ENCODE measurements at regions not wholly inside any gene's neighbourhood (a gene's known extent, or its start where the extent isn't known, plus 50 kb on each side); places are given as distances from the start of the nearest gene placed in this dataset.

DNA sequence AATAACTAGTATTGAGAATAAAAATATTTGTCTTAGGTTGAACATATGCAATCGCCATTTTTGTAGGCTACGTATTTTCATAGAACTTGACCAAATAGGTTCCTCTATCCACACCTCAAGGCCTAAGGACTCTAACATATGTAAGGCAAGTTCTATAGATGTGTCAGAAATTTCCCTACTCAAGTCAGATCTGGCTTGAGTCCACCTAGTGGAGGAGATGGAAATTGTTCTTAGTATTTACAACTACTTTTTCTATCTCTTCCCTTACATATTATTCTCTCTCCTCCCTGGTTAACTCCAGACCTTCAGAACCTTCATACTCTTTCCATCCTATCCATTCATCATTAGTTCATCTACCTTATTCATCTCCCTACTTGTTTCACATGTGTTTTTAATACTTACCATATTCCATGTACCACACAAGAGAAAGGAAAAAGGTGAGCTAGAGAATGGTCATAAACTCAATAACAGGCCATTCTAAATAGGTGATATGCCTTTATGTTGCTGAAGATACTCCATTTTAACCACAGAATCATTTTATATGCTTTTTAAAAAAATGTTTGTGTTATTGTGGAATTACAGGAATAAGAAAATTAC lies 174.5 kb upstream of the HDAC9 start:
- DNase-seq: peak in 1 of 2 experiments; percentile 55

DNA sequence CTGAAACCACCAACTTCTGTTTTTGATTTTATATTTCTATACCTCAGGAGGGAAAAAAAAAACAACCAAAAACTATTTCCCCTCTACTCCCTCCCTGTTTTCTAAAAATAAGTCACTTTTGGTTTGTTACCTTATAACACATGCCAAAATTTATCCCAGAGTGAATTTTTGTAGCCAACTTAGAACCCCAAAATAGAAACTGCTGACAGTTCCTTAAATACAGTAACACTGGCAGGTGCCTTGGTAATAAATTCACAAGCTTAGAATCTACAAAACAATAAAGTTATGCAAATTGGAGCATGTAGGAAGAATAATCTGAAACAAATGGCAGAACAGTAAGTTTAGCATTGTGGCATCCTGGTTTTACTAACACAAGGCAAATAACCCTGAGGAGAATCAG lies 165.0 kb upstream of the HDAC9 start:
- DNase-seq: no peak

- DNase-seq: no peak
Observed at GRCh38 chr7:18336626-18337025, 158.9 kb upstream of the HDAC9 start.

- no peak for DNase-seq
Observed at GRCh38 chr7:18337048-18337809, 158.3 kb upstream of the HDAC9 start.

- DNase-seq: no peak
Observed at GRCh38 chr7:18338910-18339523, 156.5 kb upstream of the HDAC9 start.

- no peak for DNase-seq
Observed at GRCh38 chr7:18341756-18342155, 153.8 kb upstream of the HDAC9 start.

GRCh38 chr7:18343047-18343446 lies 152.5 kb upstream of the HDAC9 start:
- DNase-seq: no peak

DNA sequence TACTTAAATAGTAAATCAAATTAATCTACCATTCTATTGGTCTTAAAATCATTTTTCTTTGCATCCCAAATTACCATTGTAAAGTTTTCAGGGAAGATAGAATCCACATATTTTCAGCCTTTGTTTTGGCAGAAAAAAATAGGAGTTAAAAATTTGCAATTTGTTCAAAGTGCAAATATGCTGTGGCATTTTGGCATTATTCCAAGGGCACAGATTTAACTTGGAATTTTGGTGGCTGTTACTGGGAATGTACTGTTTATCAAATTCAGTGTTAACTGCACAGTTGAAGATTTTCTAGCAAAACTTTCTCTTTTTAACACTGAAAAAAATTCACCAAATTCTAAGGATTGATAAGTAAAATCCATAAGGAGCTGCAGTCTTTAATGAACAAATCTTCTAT lies 151.0 kb upstream of the HDAC9 start:
- DNase-seq: no peak

GRCh38 chr7:18345641-18346234 lies 149.8 kb upstream of the HDAC9 start:
- DNase-seq: peak; percentile 6 to 61

DNA sequence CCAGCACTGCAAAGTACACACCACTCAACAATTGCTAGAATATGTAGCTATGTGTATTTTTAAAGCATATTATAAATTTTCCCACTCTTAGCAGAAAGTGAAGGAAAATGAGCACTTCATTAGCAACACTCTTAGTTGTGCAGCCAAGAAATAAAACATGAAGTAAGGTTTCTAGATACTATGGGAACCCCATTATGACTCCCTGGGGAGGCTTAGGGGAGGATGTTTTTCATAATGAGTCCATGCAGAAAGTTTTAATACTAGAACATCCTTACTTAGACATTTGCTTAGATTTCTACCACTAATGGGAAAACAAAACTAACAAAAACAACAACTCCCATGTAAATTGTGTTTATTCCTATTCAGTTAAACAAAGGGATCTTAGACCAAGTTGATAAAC lies 148.4 kb upstream of the HDAC9 start:
- no peak for DNase-seq

DNA sequence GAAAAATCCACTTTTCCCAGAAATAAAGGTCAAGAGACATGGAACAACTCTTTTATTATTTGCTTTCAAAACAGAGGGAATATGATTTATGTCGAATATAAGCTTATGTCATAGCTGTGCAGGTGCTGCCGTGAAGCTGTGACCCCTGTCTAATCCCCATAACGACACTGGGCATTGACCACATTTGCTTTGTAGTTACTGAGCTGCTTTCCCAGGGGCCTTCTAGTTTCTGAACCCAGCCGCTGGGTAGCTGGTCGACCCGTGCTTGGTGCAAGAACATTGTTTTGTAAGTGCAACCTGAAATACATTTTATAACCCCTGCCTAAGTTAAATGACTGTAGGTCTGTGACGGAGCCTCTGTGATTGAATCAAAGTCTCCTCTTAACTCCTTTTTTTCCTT lies 144.9 kb upstream of the HDAC9 start:
- DNase-seq: no peak

DNA sequence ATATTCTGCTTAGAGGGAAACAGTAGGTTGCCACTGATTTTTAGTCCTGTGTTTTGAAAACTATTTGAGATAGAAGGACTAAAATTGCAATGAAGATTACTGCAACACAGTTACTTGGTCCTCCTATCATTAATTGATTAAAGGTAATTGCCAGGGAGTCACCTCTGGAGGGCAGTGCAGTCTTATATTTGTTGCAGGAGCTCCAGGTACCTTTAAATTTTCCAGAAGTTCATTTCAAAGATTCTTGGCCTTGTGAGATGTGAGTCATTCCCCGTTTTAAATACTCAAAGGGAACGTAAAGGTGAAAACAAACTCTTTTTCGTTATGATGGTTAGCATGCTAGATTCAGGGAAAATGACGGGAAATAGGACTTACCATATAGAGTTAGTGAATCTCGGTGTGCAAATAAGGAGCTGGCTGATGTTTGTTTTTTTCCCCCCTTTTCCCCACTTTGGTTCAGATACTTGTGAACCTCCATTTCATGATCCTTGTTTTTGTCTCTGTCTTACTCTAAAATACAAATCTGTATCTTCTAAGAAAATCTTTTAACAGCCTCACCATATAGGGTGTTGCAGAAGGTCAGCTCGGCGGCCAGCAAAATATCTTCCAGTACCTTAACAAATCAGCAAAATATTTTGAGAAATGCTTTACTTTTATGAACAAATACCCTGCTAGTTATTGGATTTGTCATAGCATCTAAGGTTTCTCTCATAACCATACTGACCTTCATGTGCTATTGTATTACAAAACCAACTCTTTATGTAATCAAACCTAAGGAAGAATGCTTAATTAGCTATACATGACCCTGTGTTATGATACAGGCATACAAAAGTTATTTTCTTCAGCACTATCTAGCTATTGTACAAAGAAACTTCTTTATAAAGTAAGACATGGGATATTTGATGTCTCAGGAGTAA lies 143.0 kb upstream of the HDAC9 start:
- peak in 1 of 2 experiments; percentile 56 for DNase-seq

- no peak for DNase-seq
Observed at GRCh38 chr7:18353339-18353738, 142.2 kb upstream of the HDAC9 start.

DNA sequence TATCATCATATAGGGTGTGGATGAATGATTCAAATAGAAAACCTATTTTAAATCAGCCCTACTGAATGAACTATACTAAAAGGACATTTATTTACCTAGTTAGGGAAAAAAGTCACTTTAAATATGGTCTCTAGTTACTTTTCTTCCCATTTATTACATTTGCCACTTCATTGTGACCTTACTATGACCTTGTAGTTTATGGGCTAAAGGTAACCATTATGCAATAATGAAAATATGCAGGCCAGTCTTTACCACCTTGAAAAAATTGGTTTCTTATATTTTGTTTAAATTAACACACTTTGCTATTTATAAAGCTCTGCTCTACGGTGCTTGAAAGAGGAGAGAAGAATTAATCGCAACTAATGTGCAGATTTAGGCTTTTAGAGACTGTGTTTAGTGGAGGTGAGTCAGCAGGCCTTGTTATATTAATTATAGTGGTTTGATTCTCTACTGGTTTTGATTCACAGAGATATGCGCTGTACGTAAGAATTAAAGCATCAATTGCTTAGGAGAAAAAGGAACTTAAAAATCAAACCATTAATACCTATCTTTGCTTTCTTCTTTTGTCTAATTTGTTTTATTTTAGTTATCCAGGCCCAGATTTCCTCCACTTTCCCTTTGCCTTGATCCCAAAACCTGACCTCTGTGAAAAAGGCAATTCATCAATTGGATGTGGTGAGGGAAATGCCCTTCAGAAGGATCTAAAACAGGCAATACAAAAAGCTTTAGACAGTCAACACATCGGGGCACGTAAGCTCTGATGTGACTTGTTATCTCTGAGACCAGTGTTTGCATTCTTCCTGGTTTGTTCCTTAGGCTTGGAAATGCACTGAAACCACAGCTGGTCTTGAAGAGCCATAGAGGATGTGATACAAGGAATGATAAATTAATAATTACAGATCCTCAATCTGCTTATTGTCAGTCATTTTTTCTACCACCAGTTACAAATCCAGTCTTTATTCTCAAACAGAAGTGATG lies 141.2 kb upstream of the HDAC9 start:
- no peak for DNase-seq

DNA sequence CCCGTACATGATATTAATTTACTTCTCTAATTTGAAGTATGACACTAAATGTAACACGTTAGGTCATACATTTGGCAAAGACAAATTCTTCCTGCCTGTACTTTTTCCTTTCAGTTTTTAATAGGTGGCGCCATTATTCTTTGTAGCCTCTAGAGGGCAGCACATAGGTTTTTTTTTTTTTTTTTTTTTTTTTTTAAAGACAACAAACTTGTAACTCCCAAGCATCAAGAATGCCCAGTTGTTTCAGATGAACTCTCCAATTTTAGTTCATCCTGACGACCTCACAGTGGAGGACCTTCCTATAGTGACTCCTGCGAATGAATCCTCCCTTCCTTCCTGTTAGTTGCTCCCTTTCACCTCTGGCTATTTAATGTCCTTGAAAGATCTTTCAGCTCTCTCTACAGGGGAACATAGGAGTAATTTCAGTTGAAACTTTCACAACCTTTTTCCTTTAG lies 139.3 kb upstream of the HDAC9 start:
- DNase-seq: peak; percentile 20 to 31

DNA sequence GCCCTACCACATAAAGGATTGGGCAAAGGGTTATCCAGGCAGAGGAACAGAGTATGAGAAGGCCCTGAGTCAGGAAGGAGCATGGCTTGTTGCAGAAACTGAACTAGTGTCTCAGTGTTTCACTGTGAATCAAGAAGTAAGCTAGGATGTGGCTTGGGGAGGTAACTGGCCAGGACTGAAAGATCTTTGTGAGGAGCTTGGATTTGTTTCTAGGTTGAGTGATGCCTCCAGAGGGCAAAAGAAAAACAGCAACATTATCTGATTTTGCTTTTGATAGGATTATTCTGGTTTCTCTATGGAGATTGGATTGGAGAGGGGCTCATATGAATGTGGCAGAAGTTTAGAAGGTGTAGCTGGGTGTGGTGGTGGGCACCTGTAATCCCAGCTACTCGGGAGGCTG lies 137.9 kb upstream of the HDAC9 start:
- DNase-seq: peak in 1 of 2 experiments; percentile 32

DNA sequence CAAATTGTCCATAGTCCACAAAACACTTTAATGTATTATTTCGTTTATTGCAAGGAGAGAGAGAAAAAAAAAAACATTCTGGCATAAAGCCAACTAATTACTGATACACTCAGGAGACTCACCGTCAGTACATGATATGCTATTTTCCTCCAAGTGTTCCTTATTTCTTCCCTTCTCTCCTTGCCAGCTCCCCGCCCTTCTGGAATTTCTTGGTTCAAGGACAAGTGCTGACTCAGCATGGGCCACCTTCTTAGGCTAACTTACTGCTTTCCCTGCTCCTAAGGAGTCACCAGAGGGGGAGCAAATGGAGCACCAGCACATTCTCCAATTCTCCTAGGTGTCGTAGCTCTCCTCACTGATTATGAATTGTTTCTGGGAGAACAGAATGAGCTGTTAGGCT lies 133.8 kb upstream of the HDAC9 start:
- no peak for DNase-seq

GRCh38 chr7:18363751-18364380 lies 131.7 kb upstream of the HDAC9 start:
- no peak for DNase-seq

DNA sequence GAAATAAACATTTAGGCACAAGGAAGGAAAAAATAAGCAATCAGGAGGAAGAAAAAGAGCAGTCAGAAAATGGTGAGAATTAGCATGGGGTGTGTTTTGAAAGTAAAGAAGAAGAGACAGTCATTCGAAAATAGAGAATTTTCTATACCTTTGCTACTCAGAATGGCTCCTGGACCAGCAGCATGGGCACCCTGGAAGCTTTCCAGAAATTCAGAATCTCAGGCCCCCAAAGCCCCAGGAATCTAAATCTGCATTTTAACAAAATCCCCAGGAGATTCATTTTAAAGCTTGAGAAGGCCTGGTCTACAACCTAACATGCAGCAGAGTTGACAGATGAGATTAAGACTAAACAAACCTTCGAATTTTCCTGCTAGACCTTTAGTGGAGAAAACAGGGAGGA lies 131.2 kb upstream of the HDAC9 start:
- no peak for DNase-seq

DNA sequence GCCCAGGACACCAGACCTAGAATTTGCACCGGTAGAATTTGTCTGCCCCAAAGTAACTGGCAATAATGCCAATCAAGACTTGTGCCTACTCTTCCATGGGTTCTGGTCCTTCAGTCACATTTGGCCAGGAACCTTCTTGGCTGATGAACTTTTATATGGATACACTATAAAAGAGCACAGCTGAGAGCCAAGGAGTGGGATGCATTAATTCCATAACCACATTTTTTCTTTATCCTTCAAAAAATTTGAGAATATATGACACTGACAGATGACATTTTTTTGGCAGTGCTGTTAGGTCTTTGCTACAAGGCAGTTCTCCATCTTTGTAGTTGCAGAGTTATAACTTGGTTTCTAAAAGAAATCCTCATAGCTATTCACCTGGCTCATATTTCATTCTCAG lies 129.2 kb upstream of the HDAC9 start:
- DNase-seq: no peak

DNA sequence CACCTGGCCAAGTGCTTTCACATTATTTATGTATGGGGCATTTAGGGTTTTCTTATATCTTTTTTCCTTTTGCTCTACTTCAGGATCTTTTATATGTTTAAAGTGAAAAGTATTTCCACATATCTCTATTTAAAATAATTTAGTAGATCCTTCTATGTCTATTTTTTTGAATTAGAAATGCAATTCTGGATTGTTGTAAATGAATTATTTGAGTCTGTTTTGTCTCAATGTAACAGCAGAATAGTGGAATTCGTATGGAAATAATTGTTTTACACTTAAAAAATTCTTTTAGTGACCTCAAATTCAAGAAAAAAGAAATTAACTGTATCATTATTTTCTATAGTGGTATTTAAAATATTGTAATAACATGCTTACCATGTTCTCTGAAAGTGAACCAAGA lies 126.5 kb upstream of the HDAC9 start:
- DNase-seq: no peak

All from NCI-H526 (cell line).